GM23248 (cell line): ENCODE measurements at regions not wholly inside any gene's neighbourhood (a gene's known extent, or its start where the extent isn't known, plus 50 kb on each side); places are given as distances from the start of the nearest gene placed in this dataset.
A peak's percentile ranks its signal among the peaks of the same experiment; 100 is the strongest.

ENCODE experiments used
- DNase-seq: peaks from one replicate; pipeline ENCODE4 v3.0.0-alpha.2; 2015
- H2AFZ ChIP-seq: fragments of 200-600 bp; sonication (generic); 2 replicates; pipeline ENCODE4 v1.6.1; 2016; ENCODE audit warnings: antibody characterized with exemption
- H3F3A ChIP-seq: fragments of 200-600 bp; sonication (generic); 2 replicates; pipeline ENCODE4 v1.6.1; 2016; ENCODE audit warnings: mild to moderate bottlenecking, antibody characterized with exemption, mixed run types; ENCODE audit not compliant: insufficient read depth
- H3K27ac ChIP-seq: fragments of 200-600 bp; sonication (generic); 2 replicates; pipeline ENCODE4 v1.5.1; 2016; ENCODE audit warnings: mild to moderate bottlenecking
- H3K27me3 ChIP-seq: fragments of 200-600 bp; sonication (generic); replicated peaks from 2 replicates; pipeline ENCODE4 v1.6.1; 2016; ENCODE audit warnings: mild to moderate bottlenecking; ENCODE audit not compliant: insufficient read depth
- H3K36me3 ChIP-seq: fragments of 200-600 bp; sonication (generic); 2 replicates; pipeline ENCODE4 v1.6.1; 2016; ENCODE audit warnings: low read depth, mild to moderate bottlenecking
- H3K4me1 ChIP-seq: fragments of 200-600 bp; sonication (generic); 2 replicates; pipeline ENCODE4 v1.6.1; 2016; ENCODE audit warnings: mild to moderate bottlenecking; ENCODE audit not compliant: insufficient read depth
- H3K4me2 ChIP-seq: fragments of 200-600 bp; sonication (generic); one replicate; pipeline ENCODE4 v1.6.1; 2016; ENCODE audit warnings: mild to moderate bottlenecking; ENCODE audit not compliant: unreplicated experiment
- H3K4me3 ChIP-seq: fragments of 200-600 bp; sonication (generic); 2 replicates; pipeline ENCODE4 v1.5.1; 2016; ENCODE audit warnings: mild to moderate bottlenecking
- H3K79me2 ChIP-seq: fragments of 200-600 bp; sonication (generic); 2 replicates; pipeline ENCODE4 v1.6.1; 2016; ENCODE audit warnings: mild to moderate bottlenecking; ENCODE audit not compliant: insufficient read depth
- H3K9ac ChIP-seq: fragments of 200-600 bp; sonication (generic); 2 replicates; pipeline ENCODE4 v1.6.1; 2016; ENCODE audit warnings: mild to moderate bottlenecking
- H3K9me2 ChIP-seq: fragments of 200-600 bp; sonication (generic); 2 replicates; pipeline ENCODE4 v1.6.1; 2016; ENCODE audit warnings: mixed run types, mild to moderate bottlenecking, moderate library complexity; ENCODE audit not compliant: insufficient read depth
- H3K9me3 ChIP-seq: fragments of 200-600 bp; sonication (generic); one replicate; pipeline ENCODE4 v1.6.1; 2017; ENCODE audit warnings: low read depth
- H4K20me1 ChIP-seq: fragments of 200-600 bp; sonication (generic); 2 replicates; pipeline ENCODE4 v1.6.0; 2016; ENCODE audit not compliant: insufficient read depth
- EZH2 ChIP-seq: fragments of 200-600 bp; sonication (generic); IDR thresholded peaks from 2 replicates; pipeline ENCODE4 v1.6.1; 2018; ENCODE audit warnings: antibody characterized with exemption, mild to moderate bottlenecking; ENCODE audit not compliant: insufficient read depth, poor library complexity, severe bottlenecking
- EZH2phosphoT487 ChIP-seq: fragments of 200-600 bp; sonication (generic); IDR thresholded peaks from 2 replicates; pipeline ENCODE4 v1.6.1; 2018; ENCODE audit warnings: antibody characterized with exemption, moderate library complexity, mild to moderate bottlenecking, low read depth; ENCODE audit not compliant: insufficient read depth
- WGBS, 2 experiments: methylation state at CpG; one replicate each; pipeline ENCODE4 v1.1.6; 2015 to 2017; ENCODE audit warnings: low lambda C conversion rate in 2 of 2, low coverage in 1 of 2; ENCODE audit errors: missing lambda C conversion rate in 2 of 2; 5-methylcytosine and 5-hydroxymethylcytosine counted together
- in situ Hi-C: fragments of 300-500 bp; cut with MboI; formaldehyde crosslinking; loops from 2 replicates; pipeline ENCODE4 v1.15.0; 2020

DNA sequence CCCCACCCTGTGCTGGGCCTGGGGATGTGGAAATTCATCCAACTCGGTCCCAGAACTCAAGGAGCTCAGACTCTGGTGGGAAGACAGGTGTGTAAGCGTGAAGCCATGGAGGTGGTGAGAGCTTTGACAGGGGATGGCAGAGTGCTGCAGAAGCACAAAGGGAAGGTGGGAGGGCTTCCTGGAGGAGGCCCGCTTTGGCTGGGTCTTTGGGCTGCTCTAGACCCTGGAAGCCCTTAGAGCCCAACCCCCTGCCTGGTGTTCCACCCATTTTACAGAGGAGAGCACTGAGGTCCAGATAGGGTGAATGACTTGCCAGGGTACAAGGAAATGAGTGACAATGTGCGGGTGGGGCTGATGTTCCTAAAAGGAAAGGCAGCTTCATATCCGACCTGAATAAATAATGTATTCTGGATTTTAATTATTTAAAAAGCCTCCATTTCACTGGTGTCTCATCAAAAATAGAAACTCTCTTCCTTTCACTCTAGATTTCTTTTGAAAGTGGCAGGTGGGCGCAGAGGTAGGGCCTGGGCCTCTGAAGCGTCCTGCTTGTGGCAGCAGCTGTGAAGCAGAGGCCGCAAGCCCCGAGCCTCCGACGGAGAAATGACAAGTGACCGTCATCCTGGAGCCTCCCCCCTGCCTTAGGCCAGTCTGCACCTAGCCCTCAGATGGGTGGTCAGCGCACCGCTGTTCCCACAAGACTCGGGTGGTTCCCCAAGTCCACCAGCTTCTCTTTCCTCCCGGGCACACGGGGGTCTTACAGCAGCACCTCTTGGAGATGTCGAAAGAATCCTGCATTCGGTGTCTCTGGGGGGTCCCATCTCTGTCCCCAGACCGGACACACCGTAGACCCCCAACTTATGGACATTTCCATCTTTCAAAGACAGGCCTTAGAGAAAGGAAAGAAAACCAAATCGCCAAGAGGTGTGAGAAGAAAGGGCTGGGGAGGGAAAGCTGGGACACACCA is 71.0 kb upstream of the TAF1B start:
- TF ChIP-seq EZH2phosphoT487 (no peak), EZH2 (no peak)
- Histone ChIP-seq H4K20me1 (no peaks in the 10 kb centered on the region), H3K4me2 (peak overlapping the region; percentile 16), H3K9me2 (no peaks in the 10 kb centered on the region), H3K9me3 (no peaks in the 10 kb centered on the region), H3K4me3 (no peak overlapping the region), H3K9ac (peak overlapping the region; percentile 52), H3K36me3 (no peaks in the 10 kb centered on the region), H3K27ac (no peak overlapping the region), H3K27me3 (no peaks in the 10 kb centered on the region), H3K79me2 (no peaks in the 10 kb centered on the region), H3F3A (0 out of 2 replicates have a peak, but pooled peaks cover 6% of the 10 kb centered on the region), H3K4me1 (peaks cover 16% of the 10 kb centered on the region), H2AFZ (no peak overlapping the region)
- no peak for DNase-seq
- WGBS, 2 experiments = 95% methylated on average over 22 of the region's 22 CpGs
- in situ Hi-C loops = no loop called here

- WGBS, 2 experiments = 85 to 89% methylated on average over 23 of the region's 23 CpGs
- Histone ChIP-seq H3K9me2 (no peaks in the 10 kb centered on the region), H3K9me3 (no peaks in the 10 kb centered on the region), H3K27ac (no peak overlapping the region), H3K9ac (no peak overlapping the region), H2AFZ (no peak overlapping the region), H3K4me1 (peaks cover 17% of the 10 kb centered on the region), H3K27me3 (no peaks in the 10 kb centered on the region), H3K79me2 (no peaks in the 10 kb centered on the region), H3K36me3 (no peaks in the 10 kb centered on the region), H3K4me3 (no peak overlapping the region), H4K20me1 (no peaks in the 10 kb centered on the region), H3F3A (0 out of 2 replicates have a peak, but pooled peaks cover 6% of the 10 kb centered on the region), H3K4me2 (no peak overlapping the region)
- DNase-seq = no peak
- no peak for TF ChIP-seq EZH2
- in situ Hi-C loops = no loop called here
Measured at GRCh38 chr2:9772999-9773902, 70.0 kb upstream of the TAF1B start.

DNA sequence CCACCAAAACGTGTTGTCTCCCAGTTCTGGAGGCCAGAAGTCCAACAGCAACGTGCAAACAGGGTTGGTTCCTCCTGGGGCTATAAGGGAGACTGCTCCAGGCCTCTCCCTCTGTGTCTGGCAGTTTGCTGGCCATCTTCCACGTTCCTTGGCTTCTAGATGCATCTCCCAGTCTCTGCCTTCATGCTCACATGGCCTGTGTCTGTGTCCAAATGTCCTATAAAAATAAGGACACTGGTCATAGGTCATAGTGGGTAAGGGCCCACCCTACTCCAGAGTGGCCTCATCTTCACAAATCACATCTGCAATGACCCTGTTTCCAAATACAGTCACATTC is 69.4 kb upstream of the TAF1B start:
- Histone ChIP-seq H3K4me1 (peaks cover 19% of the 10 kb centered on the region), H3K9me3 (no peaks in the 10 kb centered on the region), H3K27ac (no peak overlapping the region), H3K9me2 (no peaks in the 10 kb centered on the region), H3F3A (0 out of 2 replicates have a peak, but pooled peaks cover 6% of the 10 kb centered on the region), H3K4me3 (no peak overlapping the region), H3K4me2 (no peak overlapping the region), H4K20me1 (no peaks in the 10 kb centered on the region), H3K36me3 (no peaks in the 10 kb centered on the region), H3K9ac (no peak overlapping the region), H2AFZ (peak overlapping the region; percentile 20; the same call in 1 of the 2 replicates), H3K27me3 (no peaks in the 10 kb centered on the region), H3K79me2 (no peaks in the 10 kb centered on the region)
- in situ Hi-C loops = no loop called here
- DNase-seq = no peak
- 11 to 15% methylated on average over 3 of the region's 3 CpGs for WGBS, 2 experiments
- TF ChIP-seq EZH2phosphoT487 = no peak
- TF ChIP-seq EZH2 = no peak

- Histone ChIP-seq H3K36me3 (no peaks in the 10 kb centered on the region), H3K4me2 (no peak overlapping the region), H3F3A (0 out of 2 replicates have a peak, but pooled peaks cover 6% of the 10 kb centered on the region), H2AFZ (peak overlapping the region; percentile 20; the same call in 1 of the 2 replicates), H3K9ac (no peak overlapping the region), H3K4me1 (peaks cover 19% of the 10 kb centered on the region), H3K27me3 (no peaks in the 10 kb centered on the region), H3K79me2 (no peaks in the 10 kb centered on the region), H3K27ac (no peak overlapping the region), H3K4me3 (no peak overlapping the region), H4K20me1 (no peaks in the 10 kb centered on the region), H3K9me3 (no peaks in the 10 kb centered on the region), H3K9me2 (no peaks in the 10 kb centered on the region)
- in situ Hi-C loops = no loop called here
- DNase-seq = peak; percentile 27
- TF ChIP-seq EZH2 = no peak
- no peak for TF ChIP-seq EZH2phosphoT487
- 50 to 74% methylated on average over 12 of the region's 12 CpGs for WGBS, 2 experiments
Measured at GRCh38 chr2:9774266-9774665, 69.0 kb upstream of the TAF1B start.
